WERI-Rb-1 (cell line): ENCODE measurements at regions not wholly inside any gene's neighbourhood (a gene's known extent, or its start where the extent isn't known, plus 50 kb on each side); places are given as distances from the start of the nearest gene placed in this dataset.

ENCODE experiments used
- DNase-seq: peaks from one replicate; pipeline ENCODE4 v3.0.0-alpha.2; 2020
- H3K27ac ChIP-seq: fragments of 250-450 bp; sonication (Bioruptor Pico); 2 replicates; pipeline ENCODE4 v1.5.1; 2020; ENCODE audit warnings: mild to moderate bottlenecking, moderate library complexity
- H3K27me3 ChIP-seq: fragments of 250-450 bp; sonication (Bioruptor Pico); 2 replicates; pipeline ENCODE4 v1.5.1; 2021; ENCODE audit warnings: mild to moderate bottlenecking, low read depth, moderate library complexity; ENCODE audit not compliant: insufficient read depth, severe bottlenecking
- H3K36me3 ChIP-seq: fragments of 250-450 bp; sonication (Bioruptor Pico); 2 replicates; pipeline ENCODE4 v1.5.1; 2020; ENCODE audit warnings: mild to moderate bottlenecking, moderate library complexity
- H3K4me3 ChIP-seq: 2 replicates; pipeline ENCODE4 v1.5.1; 2011; ENCODE audit warnings: low read depth, mild to moderate bottlenecking, control low read depth, low read length
- H3K9me3 ChIP-seq: fragments of 250-450 bp; sonication (Bioruptor Pico); 2 replicates; pipeline ENCODE4 v1.5.1; 2021; ENCODE audit warnings: mild to moderate bottlenecking, moderate library complexity; ENCODE audit not compliant: severe bottlenecking
- TF ChIP-seq, protein P1 (sequence below): IDR thresholded peaks from 2 replicates; pipeline ENCODE4 v1.5.1; 2011; ENCODE audit warnings: low read depth, mild to moderate bottlenecking, control low read depth, inconsistent platforms, low read length

DNA sequence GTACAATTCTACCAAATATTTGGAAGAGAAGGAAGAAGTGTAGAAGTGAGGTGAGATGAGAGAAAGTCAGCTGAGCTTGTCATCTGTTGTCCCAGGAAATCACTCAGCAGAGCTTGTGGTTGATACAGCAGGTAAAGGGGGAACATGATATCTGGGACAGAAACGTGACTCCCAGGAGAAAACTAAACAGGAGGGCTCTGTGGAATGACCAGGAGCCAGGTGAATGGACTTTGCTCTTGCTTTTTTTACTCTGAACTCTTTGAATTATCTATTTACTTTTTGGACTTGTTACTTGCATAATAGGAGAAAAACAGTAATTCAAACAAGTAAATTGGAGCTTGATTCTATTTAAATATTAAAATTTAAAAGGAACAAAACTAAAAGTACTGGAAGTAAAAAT, 555.6 kb upstream of the FRG1 start:
- Histone ChIP-seq H3K4me3 (no peak overlapping the region), H3K27ac (no peak overlapping the region), H3K9me3 (no peaks in the 10 kb centered on the region), H3K36me3 (no peaks in the 10 kb centered on the region), H3K27me3 (peaks cover 54% of the 10 kb centered on the region)
- TF ChIP-seq, protein P1, sequence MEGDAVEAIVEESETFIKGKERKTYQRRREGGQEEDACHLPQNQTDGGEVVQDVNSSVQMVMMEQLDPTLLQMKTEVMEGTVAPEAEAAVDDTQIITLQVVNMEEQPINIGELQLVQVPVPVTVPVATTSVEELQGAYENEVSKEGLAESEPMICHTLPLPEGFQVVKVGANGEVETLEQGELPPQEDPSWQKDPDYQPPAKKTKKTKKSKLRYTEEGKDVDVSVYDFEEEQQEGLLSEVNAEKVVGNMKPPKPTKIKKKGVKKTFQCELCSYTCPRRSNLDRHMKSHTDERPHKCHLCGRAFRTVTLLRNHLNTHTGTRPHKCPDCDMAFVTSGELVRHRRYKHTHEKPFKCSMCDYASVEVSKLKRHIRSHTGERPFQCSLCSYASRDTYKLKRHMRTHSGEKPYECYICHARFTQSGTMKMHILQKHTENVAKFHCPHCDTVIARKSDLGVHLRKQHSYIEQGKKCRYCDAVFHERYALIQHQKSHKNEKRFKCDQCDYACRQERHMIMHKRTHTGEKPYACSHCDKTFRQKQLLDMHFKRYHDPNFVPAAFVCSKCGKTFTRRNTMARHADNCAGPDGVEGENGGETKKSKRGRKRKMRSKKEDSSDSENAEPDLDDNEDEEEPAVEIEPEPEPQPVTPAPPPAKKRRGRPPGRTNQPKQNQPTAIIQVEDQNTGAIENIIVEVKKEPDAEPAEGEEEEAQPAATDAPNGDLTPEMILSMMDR: no peak
- no peak for DNase-seq

DNA sequence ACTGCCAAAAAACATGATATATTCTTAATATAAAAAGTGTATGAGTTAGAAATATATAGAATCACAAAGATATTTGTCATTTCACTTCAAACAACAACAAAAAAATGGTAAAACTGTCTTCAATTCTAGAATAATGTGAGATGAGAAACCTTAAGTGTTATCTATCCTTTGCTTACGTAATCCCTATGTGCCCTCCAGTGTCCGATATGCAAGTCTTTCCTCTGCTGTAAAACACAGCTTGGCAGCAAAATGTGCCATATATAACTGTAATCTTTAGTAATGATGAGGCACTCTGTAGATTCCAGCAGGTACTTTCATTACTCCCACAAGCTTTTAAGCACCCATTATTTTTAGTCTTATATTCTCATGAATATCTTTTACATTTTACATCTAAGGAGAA, 555.1 kb upstream of the FRG1 start:
- no peak overlapping the region for H3K4me3 ChIP-seq

DNA sequence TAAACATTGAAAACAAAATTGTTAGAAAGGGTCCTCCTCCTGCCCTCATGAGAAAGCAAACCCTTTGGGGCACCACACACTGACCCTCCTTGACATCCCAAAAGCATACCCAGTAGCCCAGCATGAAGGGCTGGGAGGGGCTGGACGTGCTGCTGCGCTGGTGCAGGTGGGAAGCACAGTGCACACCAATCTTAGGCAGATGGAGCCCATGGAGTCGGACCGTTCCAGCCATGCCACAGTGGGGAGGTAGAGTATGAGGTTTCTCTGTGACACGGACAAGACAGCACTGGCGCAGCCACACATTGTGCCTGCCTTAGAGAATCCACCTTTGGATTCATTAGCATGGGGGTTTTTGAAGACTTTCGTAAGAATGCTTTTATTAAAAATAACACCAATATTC, 544.2 kb upstream of the FRG1 start:
- Histone ChIP-seq H3K9me3 (no peaks in the 10 kb centered on the region), H3K36me3 (no peaks in the 10 kb centered on the region), H3K27ac (no peak overlapping the region), H3K27me3 (peaks cover 49% of the 10 kb centered on the region), H3K4me3 (no peak overlapping the region)
- TF ChIP-seq, protein P1: no peak
- DNase-seq: no peak

More for the DNA sequence above, 555.1 kb upstream of the FRG1 start:
- no peak overlapping the region for H3K27ac ChIP-seq
- DNase-seq: no peak
- TF ChIP-seq, protein P1: no peak
- no peaks in the 10 kb centered on the region for H3K36me3 ChIP-seq
- peaks cover 58% of the 10 kb centered on the region for H3K27me3 ChIP-seq
- no peaks in the 10 kb centered on the region for H3K9me3 ChIP-seq

DNA sequence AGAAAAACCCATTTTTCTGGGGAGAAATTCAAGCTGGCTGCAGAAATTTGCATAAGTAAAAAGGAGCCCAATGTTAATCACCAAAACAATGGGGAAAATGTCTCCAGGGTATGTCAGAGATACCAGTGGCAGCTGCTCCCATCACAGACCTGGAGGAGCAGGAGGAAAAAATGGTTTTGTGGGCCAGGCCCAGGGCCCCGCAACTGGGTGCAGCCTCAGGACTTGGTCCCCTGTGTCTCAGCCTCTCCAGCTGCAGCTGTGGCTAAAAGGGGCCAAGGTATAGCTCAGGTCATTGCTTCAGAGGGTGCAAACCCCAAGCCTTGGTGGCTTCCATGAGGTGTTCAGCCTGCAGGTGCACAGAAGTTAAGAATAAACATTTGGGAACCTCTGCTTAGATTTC, 536.4 kb upstream of the FRG1 start:
- H3K27me3 ChIP-seq: peaks cover 44% of the 10 kb centered on the region
- no peak for DNase-seq
- TF ChIP-seq, protein P1: no peak
- no peak overlapping the region for H3K27ac ChIP-seq
- no peaks in the 10 kb centered on the region for H3K36me3 ChIP-seq
- no peak overlapping the region for H3K4me3 ChIP-seq
- peaks cover 4% of the 10 kb centered on the region for H3K9me3 ChIP-seq

DNA sequence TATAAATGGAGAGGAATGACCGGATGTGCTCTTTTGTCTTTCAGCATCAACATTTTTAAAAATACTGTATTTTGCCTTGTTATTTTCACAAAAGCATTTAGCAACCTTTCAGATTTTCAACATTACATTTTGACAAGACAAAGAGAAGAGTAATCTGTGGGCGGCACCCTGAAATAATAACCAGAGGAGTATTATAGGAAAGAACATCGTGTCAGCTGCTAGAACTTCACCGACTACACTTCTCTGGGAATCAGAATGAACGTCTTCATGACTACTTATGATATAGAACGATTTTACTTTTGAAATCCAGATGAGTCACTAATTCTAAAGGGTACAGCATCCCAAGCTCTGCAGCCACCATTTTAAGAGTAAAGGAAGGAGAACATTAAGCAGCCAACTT, 531.5 kb upstream of the FRG1 start:
- Histone ChIP-seq H3K4me3 (no peak overlapping the region), H3K27me3 (peaks cover 60% of the 10 kb centered on the region), H3K9me3 (peaks cover 4% of the 10 kb centered on the region), H3K36me3 (no peaks in the 10 kb centered on the region), H3K27ac (no peak overlapping the region)
- TF ChIP-seq, protein P1: no peak
- DNase-seq: no peak

DNA sequence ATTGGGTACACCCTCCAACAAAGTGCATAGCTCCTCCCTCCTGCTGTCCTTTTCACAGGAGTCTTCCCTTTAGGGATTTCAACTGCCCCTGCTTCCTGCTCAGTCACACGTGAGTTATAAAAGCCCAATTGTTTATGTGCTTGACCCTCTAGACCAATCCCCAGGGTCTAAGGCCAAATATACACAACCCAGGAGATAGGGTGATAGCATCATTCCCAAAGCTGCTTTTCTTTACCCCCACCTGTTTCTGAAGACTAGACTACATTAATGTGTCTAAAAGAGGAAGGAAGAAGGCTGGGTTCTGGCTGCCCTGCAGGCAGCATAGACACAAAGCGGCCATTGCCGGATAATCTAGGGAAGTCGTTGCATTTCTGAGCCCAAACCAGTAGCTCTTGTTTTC, 526.7 kb upstream of the FRG1 start:
- no peaks in the 10 kb centered on the region for H3K36me3 ChIP-seq
- peaks cover 64% of the 10 kb centered on the region for H3K27me3 ChIP-seq
- TF ChIP-seq, protein P1: no peak
- H3K9me3 ChIP-seq: no peaks in the 10 kb centered on the region
- H3K4me3 ChIP-seq: no peak overlapping the region
- DNase-seq: no peak
- no peak overlapping the region for H3K27ac ChIP-seq
